ENCODE measurements at regions not wholly inside any gene's neighbourhood (a gene's known extent, or its start where the extent isn't known, plus 50 kb on each side); places are given as distances from the start of the nearest gene placed in this dataset.

DNA sequence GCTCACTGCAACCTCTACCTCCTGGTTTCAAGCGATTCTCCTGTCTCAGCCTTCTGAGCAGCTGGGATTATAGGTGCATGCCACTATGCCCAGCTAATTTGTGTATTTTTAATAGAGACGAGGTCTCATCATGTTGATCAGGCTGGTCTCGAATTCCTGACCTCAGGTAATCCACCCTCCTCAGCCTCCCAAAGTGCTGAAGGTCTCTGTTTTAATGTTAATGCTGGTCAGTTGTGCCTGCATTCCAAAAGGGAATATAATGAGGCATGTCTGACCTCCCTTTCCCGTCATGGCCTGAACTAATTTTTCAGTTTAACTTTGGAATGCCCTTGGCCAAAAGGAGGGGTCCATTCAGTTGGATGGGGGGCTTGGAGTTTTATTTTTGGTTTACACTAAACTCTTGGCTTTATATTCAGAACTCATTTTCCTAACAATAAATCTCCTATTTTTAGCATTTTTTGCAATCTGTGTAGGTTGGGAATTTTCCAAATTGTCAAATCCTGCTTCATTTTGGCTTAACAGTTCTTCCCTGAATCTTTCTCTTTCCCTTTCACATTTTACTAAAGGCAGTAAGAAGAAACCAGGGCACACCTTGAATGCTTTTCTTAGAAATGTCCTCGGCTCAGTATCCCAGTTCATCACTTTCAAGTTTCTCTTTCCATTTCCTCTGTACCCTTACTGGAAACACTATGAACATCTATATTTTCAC lies 1175.5 kb downstream of the MAT2B start:
- Histone ChIP-seq H3K4me3 (no peak overlapping the region), H3K4me1 (no peaks in the 10 kb centered on the region), H3K36me3 (no peaks in the 10 kb centered on the region), H3K27ac (no peak overlapping the region), H3K27me3 (no peaks in the 10 kb centered on the region), H3K9me3 (no peaks in the 10 kb centered on the region)
- intact Hi-C loops (cut with DNase I; ENCODE audit: low total_unique reads): no loop called here
- in situ Hi-C loops (cut with MboI; ENCODE audit: low sequenced_read_pairs in 4 of 4): no loop called here
- ATAC-seq (no peak), DNase-seq (no peak)
- TF ChIP-seq, protein P1, sequence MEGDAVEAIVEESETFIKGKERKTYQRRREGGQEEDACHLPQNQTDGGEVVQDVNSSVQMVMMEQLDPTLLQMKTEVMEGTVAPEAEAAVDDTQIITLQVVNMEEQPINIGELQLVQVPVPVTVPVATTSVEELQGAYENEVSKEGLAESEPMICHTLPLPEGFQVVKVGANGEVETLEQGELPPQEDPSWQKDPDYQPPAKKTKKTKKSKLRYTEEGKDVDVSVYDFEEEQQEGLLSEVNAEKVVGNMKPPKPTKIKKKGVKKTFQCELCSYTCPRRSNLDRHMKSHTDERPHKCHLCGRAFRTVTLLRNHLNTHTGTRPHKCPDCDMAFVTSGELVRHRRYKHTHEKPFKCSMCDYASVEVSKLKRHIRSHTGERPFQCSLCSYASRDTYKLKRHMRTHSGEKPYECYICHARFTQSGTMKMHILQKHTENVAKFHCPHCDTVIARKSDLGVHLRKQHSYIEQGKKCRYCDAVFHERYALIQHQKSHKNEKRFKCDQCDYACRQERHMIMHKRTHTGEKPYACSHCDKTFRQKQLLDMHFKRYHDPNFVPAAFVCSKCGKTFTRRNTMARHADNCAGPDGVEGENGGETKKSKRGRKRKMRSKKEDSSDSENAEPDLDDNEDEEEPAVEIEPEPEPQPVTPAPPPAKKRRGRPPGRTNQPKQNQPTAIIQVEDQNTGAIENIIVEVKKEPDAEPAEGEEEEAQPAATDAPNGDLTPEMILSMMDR (IDR thresholded peaks at IDR 0.05 in 4 of 5, conservative IDR thresholded peaks at IDR 0.05 in 1 of 5): no peak
- no peak for TF ChIP-seq POLR2A (IDR thresholded peaks at IDR 0.05)

DNA sequence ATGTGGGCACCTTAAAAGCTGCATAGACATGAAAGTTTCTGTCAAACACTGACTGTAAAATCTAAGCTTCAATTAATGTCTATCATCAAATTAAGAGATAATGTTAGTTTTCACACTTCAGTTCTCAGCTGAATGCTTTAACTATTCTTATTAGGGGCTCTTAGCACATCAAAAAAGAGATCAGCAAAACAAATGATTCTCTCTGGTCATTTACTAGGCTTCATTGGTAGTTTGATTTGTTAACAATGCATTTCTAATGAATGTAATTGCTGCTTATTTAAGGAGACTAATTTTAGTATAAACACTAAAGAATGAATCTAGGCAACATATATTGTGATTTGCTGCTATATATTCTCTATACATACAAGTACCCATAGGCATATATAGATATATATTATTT lies 1182.0 kb downstream of the MAT2B start:
- Histone ChIP-seq H3K9me3 (no peaks in the 10 kb centered on the region), H3K27me3 (no peaks in the 10 kb centered on the region)

DNA sequence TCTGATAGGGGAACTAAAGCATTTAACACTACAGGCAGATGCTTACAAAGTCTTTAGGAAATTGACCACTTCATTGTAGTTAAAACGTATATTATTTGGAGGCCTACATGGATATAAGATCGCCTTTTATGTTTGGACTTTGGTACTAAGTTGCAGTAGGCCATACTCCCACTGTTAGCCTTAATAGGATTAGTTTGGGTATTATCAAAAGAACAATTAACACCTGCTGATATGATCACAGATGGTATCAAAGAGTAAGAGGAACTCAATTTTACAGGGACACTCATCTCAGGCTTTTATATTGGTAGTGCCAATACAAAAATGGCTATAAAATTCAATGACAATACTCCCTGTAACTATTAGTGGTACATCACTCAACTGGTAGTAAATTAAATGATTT lies 1183.0 kb downstream of the MAT2B start:
- Histone ChIP-seq H3K4me1 (no peaks in the 10 kb centered on the region), H3K4me3 (no peak overlapping the region), H3K27me3 (no peaks in the 10 kb centered on the region), H3K9me3 (no peaks in the 10 kb centered on the region), H3K27ac (no peak overlapping the region), H3K36me3 (no peaks in the 10 kb centered on the region)
- ATAC-seq (no peak), DNase-seq (no peak)
- intact Hi-C loops (cut with DNase I; ENCODE audit: low total_unique reads): no loop called here
- in situ Hi-C loops (cut with MboI; ENCODE audit: low sequenced_read_pairs in 4 of 4): no loop called here
- TF ChIP-seq POLR2A (IDR thresholded peaks at IDR 0.05): no peak
- TF ChIP-seq, protein P1 (IDR thresholded peaks at IDR 0.05 in 4 of 5, conservative IDR thresholded peaks at IDR 0.05 in 1 of 5): no peak

More for the DNA sequence above, 1182.0 kb downstream of the MAT2B start:
- no peak for ATAC-seq
- in situ Hi-C loops (cut with MboI; ENCODE audit: low sequenced_read_pairs in 4 of 4): no loop called here
- H3K27ac ChIP-seq: no peak overlapping the region
- H3K4me3 ChIP-seq: no peak overlapping the region
- TF ChIP-seq POLR2A (IDR thresholded peaks at IDR 0.05): no peak
- TF ChIP-seq, protein P1 (IDR thresholded peaks at IDR 0.05 in 4 of 5, conservative IDR thresholded peaks at IDR 0.05 in 1 of 5): no peak
- DNase-seq: no peak
- H3K4me1 ChIP-seq: no peaks in the 10 kb centered on the region
- intact Hi-C loops (cut with DNase I; ENCODE audit: low total_unique reads): no loop called here
- no peaks in the 10 kb centered on the region for H3K36me3 ChIP-seq

DNA sequence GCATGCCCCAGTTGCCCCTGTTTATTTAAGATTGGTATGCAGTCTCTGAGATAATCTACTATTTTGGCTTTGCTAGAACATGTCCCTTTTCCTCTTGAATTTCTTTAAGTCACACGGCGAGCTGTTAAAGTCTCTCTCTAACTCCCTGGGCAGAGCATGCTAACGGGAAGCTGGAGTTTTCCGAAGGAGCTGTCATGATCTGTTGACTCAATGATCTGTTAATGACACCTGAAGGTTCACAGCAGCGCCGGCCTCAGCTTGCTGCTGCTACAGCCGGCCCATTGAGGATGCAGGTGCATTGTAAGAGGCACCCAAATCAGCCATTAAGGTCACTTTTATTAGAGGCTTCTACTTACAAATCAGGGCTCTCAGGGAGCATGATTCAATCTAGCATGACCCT lies 1203.4 kb downstream of the MAT2B start:
- in situ Hi-C loops (cut with MboI; ENCODE audit: low sequenced_read_pairs in 4 of 4): no loop called here
- no peaks in the 10 kb centered on the region for H3K36me3 ChIP-seq
- H3K9me3 ChIP-seq: no peaks in the 10 kb centered on the region
- H3K27me3 ChIP-seq: no peaks in the 10 kb centered on the region
- no peak overlapping the region for H3K27ac ChIP-seq
- TF ChIP-seq, protein P1 (IDR thresholded peaks at IDR 0.05 in 4 of 5, conservative IDR thresholded peaks at IDR 0.05 in 1 of 5): no peak
- TF ChIP-seq POLR2A (IDR thresholded peaks at IDR 0.05): no peak
- DNase-seq: no peak
- intact Hi-C loops (cut with DNase I; ENCODE audit: low total_unique reads): no loop called here
- H3K4me3 ChIP-seq: no peak overlapping the region
- H3K4me1 ChIP-seq: no peaks in the 10 kb centered on the region
- ATAC-seq: no peak

DNA sequence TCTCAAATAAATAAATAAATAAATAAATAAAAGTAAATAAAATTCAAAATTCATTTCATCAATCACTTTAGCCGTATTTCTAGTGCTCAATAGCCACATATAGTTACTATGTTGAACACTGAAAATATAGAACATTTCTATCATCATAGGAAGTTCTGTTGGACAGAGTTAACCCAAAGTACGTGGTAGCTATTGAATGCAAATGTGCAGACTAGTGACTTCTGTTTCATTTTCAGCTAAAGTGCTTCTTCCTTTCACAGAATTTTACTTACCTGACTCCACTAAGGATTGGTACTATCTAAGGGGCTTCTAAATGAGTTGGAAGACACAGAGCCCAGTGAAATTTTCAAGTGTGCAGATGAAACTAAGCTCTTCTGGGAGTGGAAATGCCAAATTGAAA lies 1208.3 kb downstream of the MAT2B start:
- intact Hi-C loops (cut with DNase I; ENCODE audit: low total_unique reads): no loop called here
- TF ChIP-seq, protein P1 (IDR thresholded peaks at IDR 0.05 in 4 of 5, conservative IDR thresholded peaks at IDR 0.05 in 1 of 5): no peak
- no peak for TF ChIP-seq POLR2A (IDR thresholded peaks at IDR 0.05)
- ATAC-seq (no peak), DNase-seq (no peak)
- no peak overlapping the region for H3K4me3 ChIP-seq
- in situ Hi-C loops (cut with MboI; ENCODE audit: low sequenced_read_pairs in 4 of 4): no loop called here
- no peaks in the 10 kb centered on the region for H3K36me3 ChIP-seq
- H3K4me1 ChIP-seq: no peaks in the 10 kb centered on the region
- H3K27ac ChIP-seq: no peak overlapping the region
- no peaks in the 10 kb centered on the region for H3K9me3 ChIP-seq
- H3K27me3 ChIP-seq: no peaks in the 10 kb centered on the region

Measured in gastrocnemius medialis (tissue), 4 donors.